B cell (primary cell): ENCODE measurements at regions not wholly inside any gene's neighbourhood (a gene's known extent, or its start where the extent isn't known, plus 50 kb on each side); places are given as distances from the start of the nearest gene placed in this dataset.

Experiments used
- ATAC-seq: fragments of 200-7000 bp; cut with Tn5 transposase; one replicate; pipeline ENCODE4 v1.10.0; 2021; ENCODE audit warnings: low read depth, mild to moderate bottlenecking, moderate number of reproducible peaks, moderate library complexity
- CTCF ChIA-PET: fragments of 350-600 bp; sonication (Branson Sonifier 250); formaldehyde crosslinking; loops from one replicate; lab custom pipeline; 2021; ENCODE audit warnings: antibody characterized with exemption, inconsistent platforms; lab: Charles Lee
- POLR2A ChIA-PET: fragments of 350-600 bp; sonication (Branson Sonifier 250); formaldehyde crosslinking; loops from one replicate; lab custom pipeline; 2021; ENCODE audit warnings: antibody characterized with exemption; lab: Charles Lee
- DNase-seq: peaks from one replicate; pipeline ENCODE4 v3.0.0; 2013
- H2AFZ ChIP-seq: 2 replicates; pipeline ENCODE4 v1.6.1; 2012; ENCODE audit warnings: mild to moderate bottlenecking, low read depth, low read length; ENCODE audit not compliant: insufficient read depth, poor library complexity, severe bottlenecking
- H3K27ac ChIP-seq, 2 donors: 1 replicate in 1 of 2; 2 replicates in 1 of 2; pipeline ENCODE4 v1.5.1; 2012 to 2013; ENCODE audit warnings: low read length in 2 of 2, mild to moderate bottlenecking in 2 of 2, moderate library complexity in 1 of 2
- H3K27me3 ChIP-seq, 4 experiments: fragments of 200-600 bp in 1 of 4; sonication (generic) in 1 of 4; replicated peaks in 1 of 4; 1 replicate in 2 of 4; 2 replicates in 2 of 4; pipeline versions ENCODE4 v1.6.1 to v1.7.0; 2013 to 2016; ENCODE audit warnings: low read length in 3 of 4, mild to moderate bottlenecking in 2 of 4, mixed read lengths in 1 of 4, moderate library complexity in 1 of 4; ENCODE audit not compliant: insufficient read depth in 4 of 4, control insufficient read depth in 3 of 4; ENCODE audit errors: control extremely low read depth in 1 of 4
- H3K36me3 ChIP-seq, 2 experiments: replicated peaks in 1 of 2; 1 replicate in 1 of 2; 2 replicates in 1 of 2; pipeline versions ENCODE4 v1.6.1 to v1.7.1; 2013; ENCODE audit warnings: low read length in 1 of 2; ENCODE audit not compliant: insufficient read depth in 2 of 2, control insufficient read depth in 1 of 2; ENCODE audit errors: control extremely low read depth in 1 of 2, extremely low read depth in 1 of 2
- H3K4me1 ChIP-seq, 2 donors: fragments of 200-600 bp in 1 of 2; sonication (generic) in 1 of 2; 1 replicate in 1 of 2; 2 replicates in 1 of 2; pipeline versions ENCODE4 v1.5.1 to v1.6.1; 2013 to 2017; ENCODE audit warnings: low read length in 2 of 2; ENCODE audit not compliant: control insufficient read depth in 2 of 2, insufficient read depth in 2 of 2
- H3K4me2 ChIP-seq: replicated peaks from 2 replicates; pipeline ENCODE3; 2012; ENCODE audit warnings: mild to moderate bottlenecking, low read depth, low read length; ENCODE audit not compliant: poor library complexity, severe bottlenecking
- H3K4me3 ChIP-seq, 5 experiments: fragments of 200-600 bp in 1 of 5; sonication (generic) in 1 of 5; 1 replicate in 3 of 5; 2 replicates in 2 of 5; pipeline versions ENCODE4 v1.5.1 to v1.7.0; 2011 to 2016; ENCODE audit warnings: low read length in 4 of 5, mild to moderate bottlenecking in 4 of 5, low read depth in 2 of 5, control low read depth in 1 of 5, moderate library complexity in 1 of 5; ENCODE audit not compliant: insufficient read depth in 1 of 5; ENCODE audit errors: control extremely low read depth in 1 of 5, extremely low read depth in 1 of 5
- H3K79me2 ChIP-seq: fragments of 200-600 bp; sonication (generic); one replicate; pipeline ENCODE4 v1.6.0; 2016; ENCODE audit warnings: low read length; ENCODE audit not compliant: control insufficient read depth, insufficient read depth
- H3K9ac ChIP-seq: fragments of 200-600 bp; sonication (generic); 2 replicates; pipeline ENCODE4 v1.6.1; 2017; ENCODE audit warnings: mild to moderate bottlenecking, low read length, moderate library complexity
- H3K9me3 ChIP-seq, 3 donors: one replicate each; pipeline versions ENCODE4 v1.6.1 to v1.7.1; 2013; ENCODE audit warnings: low read length in 2 of 3; ENCODE audit not compliant: control insufficient read depth in 2 of 3, insufficient read depth in 1 of 3; ENCODE audit errors: control extremely low read depth in 1 of 3
- H4K20me1 ChIP-seq: 2 replicates; pipeline ENCODE4 v1.6.0; 2012; ENCODE audit warnings: mild to moderate bottlenecking, low read length; ENCODE audit not compliant: insufficient read depth, control insufficient read depth, poor library complexity, severe bottlenecking
- H3K27ac Mint-ChIP-seq: one replicate; pipeline ENCODE4 v1.8.0; 2021; ENCODE audit warnings: mixed read lengths
- H3K27me3 Mint-ChIP-seq: one replicate; pipeline ENCODE4 v1.8.0; 2021; ENCODE audit warnings: mixed read lengths
- H3K4me1 Mint-ChIP-seq: one replicate; pipeline ENCODE4 v1.8.0; 2021; ENCODE audit warnings: mixed read lengths
- H3K4me3 Mint-ChIP-seq: one replicate; pipeline ENCODE4 v1.8.0; 2021; ENCODE audit warnings: mixed read lengths
- H3K9me3 Mint-ChIP-seq: one replicate; pipeline ENCODE4 v1.8.0; 2022; ENCODE audit warnings: mixed read lengths; ENCODE audit not compliant: insufficient read depth
- CTCF ChIP-seq: fragments of 200-600 bp; IDR thresholded peaks from one replicate; pipeline ENCODE4 v1.8.0; 2022; ENCODE audit warnings: antibody characterized with exemption, mild to moderate bottlenecking
- EZH2 ChIP-seq: IDR thresholded peaks from 2 replicates; pipeline ENCODE4 v1.6.1; 2012; ENCODE audit warnings: borderline replicate concordance, low read depth, mild to moderate bottlenecking, moderate library complexity, low read length; ENCODE audit not compliant: insufficient read depth, poor library complexity, severe bottlenecking
- WGBS: methylation state at CpG from one replicate; pipeline ENCODE4 v1.1.5; 2013; ENCODE audit warnings: missing lambda C conversion rate; ENCODE audit not compliant: insufficient coverage; 5-methylcytosine and 5-hydroxymethylcytosine counted together
- intact Hi-C: fragments of 100-400 bp; cut with micrococcal nuclease; formaldehyde crosslinking; loops from one replicate; pipeline ENCODE4 v1.10.0; 2022

- ChIA-PET POLR2A (no interaction called here), CTCF (no interaction called here)
- Histone ChIP-seq H3K9me3 (no peaks in the 10 kb centered on the region), H4K20me1 (no peaks in the 10 kb centered on the region), H3K4me1 (no peaks in the 10 kb centered on the region), H3K9ac (no peak overlapping the region), H3K4me3 (no peak overlapping the region), H3K79me2 (no peaks in the 10 kb centered on the region), H3K27ac (no peak overlapping the region), H2AFZ (no peak overlapping the region), H3K4me2 (no peak overlapping the region), H3K27me3 (no peaks in the 10 kb centered on the region), H3K36me3 (no peaks in the 10 kb centered on the region)
- no peak for DNase-seq
- no peak overlapping the region for H3K27ac Mint-ChIP-seq
- H3K4me1 Mint-ChIP-seq, result no peaks in the 10 kb centered on the region
- intact Hi-C loops, result no loop called here
- peaks cover 4% of the 10 kb centered on the region for H3K9me3 Mint-ChIP-seq
- no peak for ATAC-seq
- 50% methylated on average over 1 of the region's 1 CpG for WGBS
- H3K27me3 Mint-ChIP-seq, result no peaks in the 10 kb centered on the region
- no peak overlapping the region for H3K4me3 Mint-ChIP-seq
- no peak for TF ChIP-seq CTCF
- TF ChIP-seq EZH2, result no peak
Measured at GRCh38 chr4:19462117-19462516, 789.6 kb upstream of the SLIT2 start.

GRCh38 chr4:19455850-19456602 is 795.7 kb upstream of the SLIT2 start:
- POLR2A ChIA-PET, result no interaction called here
- ATAC-seq, result no peak
- H2AFZ ChIP-seq, result no peak overlapping the region
- Mint-ChIP-seq H3K27me3 (no peaks in the 10 kb centered on the region), H3K9me3 (peaks cover 8% of the 10 kb centered on the region), H3K27ac (no peak overlapping the region), H3K4me3 (no peak overlapping the region), H3K4me1 (no peaks in the 10 kb centered on the region)
- no peak overlapping the region for H3K4me3 ChIP-seq
- no peaks in the 10 kb centered on the region for H4K20me1 ChIP-seq
- H3K4me2 ChIP-seq, result no peak overlapping the region
- H3K9ac ChIP-seq, result no peak overlapping the region
- H3K36me3 ChIP-seq, result no peaks in the 10 kb centered on the region
- H3K9me3 ChIP-seq, result peaks cover 0 to 11% (median 0%) of the 10 kb centered on the region in 3 donors
- no peaks in the 10 kb centered on the region for H3K79me2 ChIP-seq
- no peaks in the 10 kb centered on the region for H3K27me3 ChIP-seq
- no peak overlapping the region for H3K27ac ChIP-seq
- H3K4me1 ChIP-seq, result no peaks in the 10 kb centered on the region
- DNase-seq, result no peak
- CTCF ChIA-PET, result no interaction called here
- TF ChIP-seq EZH2 (no peak), CTCF (no peak)
- WGBS, result 92% methylated on average over 8 of the region's 21 CpGs
- intact Hi-C loops, result no loop called here
